Mucosa of rectum (tissue), 2 donors: ENCODE measurements at regions not wholly inside any gene's neighbourhood (a gene's known extent, or its start where the extent isn't known, plus 50 kb on each side); places are given as distances from the start of the nearest gene placed in this dataset.
"Not testable (repeated sequence)": the region's sequence is repeated elsewhere in the genome, so short reads cannot be mapped to it uniquely, and the experiment has no call there.

Source experiments
- H3K27ac ChIP-seq, 2 donors: one replicate each; pipeline ENCODE4 v1.7.0; 2013; ENCODE audit warnings: inconsistent platforms in 2 of 2, low read depth in 2 of 2, low read length in 2 of 2
- H3K27me3 ChIP-seq, 2 donors: one replicate each; pipeline ENCODE4 v1.7.0; 2013; ENCODE audit warnings: low read length in 2 of 2; ENCODE audit not compliant: control insufficient read depth in 2 of 2, insufficient read depth in 2 of 2
- H3K36me3 ChIP-seq, 2 donors: one replicate each; pipeline ENCODE4 v1.7.0; 2013; ENCODE audit warnings: low read length in 2 of 2; ENCODE audit not compliant: control insufficient read depth in 2 of 2, insufficient read depth in 2 of 2
- H3K4me1 ChIP-seq, 2 donors: one replicate each; pipeline ENCODE4 v1.7.0; 2013; ENCODE audit warnings: low read length in 2 of 2, mild to moderate bottlenecking in 1 of 2; ENCODE audit not compliant: control insufficient read depth in 2 of 2, insufficient read depth in 2 of 2
- H3K4me3 ChIP-seq, 2 donors: one replicate each; pipeline ENCODE4 v1.7.0; 2013; ENCODE audit warnings: low read length in 2 of 2
- H3K9ac ChIP-seq, 2 donors: one replicate each; pipeline ENCODE4 v1.7.0; 2013; ENCODE audit warnings: low read length in 2 of 2, low read depth in 1 of 2, mild to moderate bottlenecking in 1 of 2
- H3K9me3 ChIP-seq, 2 donors: one replicate each; pipeline ENCODE4 v1.7.0; 2013; ENCODE audit warnings: low read length in 2 of 2; ENCODE audit not compliant: control insufficient read depth in 2 of 2
- donor health status: healthy.
- donor health status: Normal muscosa, but diverticular disease.

DNA sequence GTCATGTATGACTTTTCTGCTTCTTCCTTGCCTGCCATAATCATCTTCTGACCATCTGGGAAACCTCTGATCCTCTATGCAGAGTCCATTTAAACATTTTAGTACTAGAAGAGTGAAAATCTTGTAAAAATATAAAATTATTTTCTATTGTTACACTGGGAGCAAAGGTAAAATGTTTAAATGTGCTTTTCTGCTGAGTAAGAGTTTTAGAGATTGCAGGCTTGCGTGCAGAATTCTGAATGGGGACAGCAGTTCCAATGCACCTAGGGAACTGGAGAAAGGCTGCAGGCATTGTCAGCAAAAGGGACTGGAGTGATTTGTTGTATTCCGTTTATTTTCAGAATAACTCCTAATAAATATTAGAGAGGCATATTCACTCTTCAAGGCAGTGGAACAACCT, 180.7 kb downstream of the ZNF37A start:
- not testable (repeated sequence) for H3K4me1 ChIP-seq, H3K9ac ChIP-seq, H3K4me3 ChIP-seq, H3K27me3 ChIP-seq, H3K27ac ChIP-seq, H3K9me3 ChIP-seq, H3K36me3 ChIP-seq

DNA sequence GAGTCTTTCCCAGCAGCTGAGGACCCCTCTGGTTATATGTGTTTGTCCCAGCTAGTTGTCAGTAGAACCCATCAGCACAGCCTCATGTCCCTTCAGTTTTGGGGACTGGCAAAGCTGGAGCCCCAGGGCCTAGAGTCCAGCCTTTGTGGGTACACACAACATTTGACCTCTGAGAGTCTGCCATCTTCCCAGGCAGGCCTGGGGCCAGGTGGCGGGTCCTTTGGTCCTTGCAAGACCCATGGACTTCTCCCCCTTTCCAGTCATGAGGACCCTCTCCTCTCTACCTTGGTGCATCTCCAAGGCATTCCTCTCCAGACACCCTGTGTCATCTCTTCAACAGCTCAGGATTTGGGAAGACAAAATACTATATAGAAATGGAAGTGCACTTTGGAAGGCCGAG, 198.4 kb downstream of the ZNF37A start:
- not testable (repeated sequence) for H3K27me3 ChIP-seq, H3K9ac ChIP-seq, H3K4me1 ChIP-seq, H3K9me3 ChIP-seq, H3K36me3 ChIP-seq, H3K4me3 ChIP-seq, H3K27ac ChIP-seq

DNA sequence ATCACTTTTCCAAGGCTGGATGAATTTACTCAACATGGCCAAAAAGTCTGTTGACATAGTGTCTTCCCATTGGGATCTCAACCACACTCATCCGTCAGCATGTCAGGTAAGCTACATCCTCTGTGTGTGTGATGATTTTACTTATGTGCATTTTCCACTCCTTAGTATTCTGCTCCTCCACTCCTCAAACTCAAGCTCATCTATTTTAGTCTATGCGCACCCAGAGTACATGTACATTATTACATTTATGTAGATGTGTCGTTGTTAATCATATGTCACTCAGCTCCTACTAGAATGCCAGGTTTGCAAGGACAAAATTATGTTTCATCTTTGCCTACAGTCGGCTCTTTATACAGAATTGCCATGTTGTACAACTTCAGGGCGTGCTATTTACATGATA, 216.0 kb downstream of the ZNF37A start:
- H3K4me3 ChIP-seq, H3K27me3 ChIP-seq, H3K36me3 ChIP-seq, H3K9ac ChIP-seq, H3K4me1 ChIP-seq, H3K9me3 ChIP-seq, H3K27ac ChIP-seq: not testable (repeated sequence)

DNA sequence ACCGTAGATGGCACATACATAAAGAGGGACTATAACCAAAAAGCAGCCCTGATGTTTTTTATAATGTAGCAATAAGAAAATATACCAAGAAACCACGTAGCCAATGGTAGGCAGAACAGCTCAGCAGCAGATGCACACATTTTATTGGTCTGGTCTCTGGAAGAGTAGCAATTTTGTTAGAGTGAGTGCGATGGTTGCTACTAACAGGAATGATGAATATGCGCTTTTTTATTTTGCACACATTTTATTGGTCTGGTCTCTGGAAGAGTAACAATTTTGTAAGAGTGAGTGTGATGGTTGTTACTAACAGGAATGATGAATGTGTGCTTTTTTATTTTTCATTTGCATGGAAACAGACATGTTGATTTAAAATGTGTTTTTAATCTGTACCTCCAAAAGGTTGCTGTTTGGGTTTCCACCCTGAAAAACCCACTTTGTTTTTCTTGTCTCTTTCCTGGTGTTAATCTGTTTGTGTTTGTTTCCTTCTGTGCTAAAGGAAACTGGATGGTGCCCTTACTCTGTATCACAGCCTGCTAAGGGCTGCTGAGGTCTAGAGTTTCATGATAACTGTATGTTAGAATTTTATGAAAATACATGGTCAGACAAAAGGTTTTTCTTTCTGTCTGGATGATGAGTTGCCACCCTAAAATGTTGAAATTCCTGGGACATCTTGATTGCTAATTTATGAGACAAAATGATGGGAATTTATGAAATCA, 221.1 kb downstream of the ZNF37A start:
- H3K4me3 ChIP-seq, H3K4me1 ChIP-seq, H3K27ac ChIP-seq, H3K9me3 ChIP-seq, H3K27me3 ChIP-seq, H3K36me3 ChIP-seq, H3K9ac ChIP-seq: not testable (repeated sequence)

DNA sequence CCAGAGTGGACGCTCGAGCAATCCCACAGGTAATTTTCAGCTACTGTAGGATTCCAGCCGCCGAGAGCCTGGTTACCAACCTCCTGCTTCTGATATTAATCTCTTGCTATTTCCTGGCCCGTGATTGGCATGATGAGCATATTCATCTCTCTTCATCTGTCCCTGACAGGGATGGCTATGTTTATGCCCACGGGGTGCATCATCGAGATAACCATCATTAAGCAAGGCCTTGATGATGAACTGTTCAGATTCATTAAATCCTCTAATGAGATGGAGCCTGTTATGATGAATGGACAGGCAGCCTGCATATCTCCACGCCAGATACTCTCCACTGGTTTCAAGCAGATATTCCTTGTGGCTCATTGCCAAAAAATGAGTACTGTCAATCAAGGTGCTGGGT, 227.3 kb downstream of the ZNF37A start:
- H3K4me3 ChIP-seq, H3K36me3 ChIP-seq, H3K9ac ChIP-seq, H3K9me3 ChIP-seq, H3K4me1 ChIP-seq, H3K27ac ChIP-seq, H3K27me3 ChIP-seq: not testable (repeated sequence)

DNA sequence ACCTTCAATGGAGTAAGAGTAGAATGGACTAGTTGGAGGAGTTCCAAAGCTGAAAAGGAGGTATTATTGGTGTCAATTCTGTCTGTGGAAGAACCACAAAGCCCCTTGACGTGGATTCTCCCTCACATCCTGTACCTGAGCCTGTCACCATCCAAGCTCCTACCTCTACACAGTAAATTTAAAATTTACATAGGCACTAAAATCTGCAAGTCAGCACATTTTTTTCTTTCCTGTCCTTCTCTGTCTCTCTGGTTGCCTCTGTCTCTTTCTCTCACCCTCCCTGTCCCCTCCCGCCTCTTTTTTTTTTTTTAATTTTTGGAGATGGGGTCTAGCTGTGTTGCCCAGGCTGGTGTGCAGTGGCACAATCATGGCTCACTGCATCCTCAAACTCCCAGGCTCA, 236.2 kb downstream of the ZNF37A start:
- H3K4me3 ChIP-seq, H3K27ac ChIP-seq, H3K4me1 ChIP-seq, H3K9me3 ChIP-seq, H3K27me3 ChIP-seq, H3K9ac ChIP-seq, H3K36me3 ChIP-seq: not testable (repeated sequence)

DNA sequence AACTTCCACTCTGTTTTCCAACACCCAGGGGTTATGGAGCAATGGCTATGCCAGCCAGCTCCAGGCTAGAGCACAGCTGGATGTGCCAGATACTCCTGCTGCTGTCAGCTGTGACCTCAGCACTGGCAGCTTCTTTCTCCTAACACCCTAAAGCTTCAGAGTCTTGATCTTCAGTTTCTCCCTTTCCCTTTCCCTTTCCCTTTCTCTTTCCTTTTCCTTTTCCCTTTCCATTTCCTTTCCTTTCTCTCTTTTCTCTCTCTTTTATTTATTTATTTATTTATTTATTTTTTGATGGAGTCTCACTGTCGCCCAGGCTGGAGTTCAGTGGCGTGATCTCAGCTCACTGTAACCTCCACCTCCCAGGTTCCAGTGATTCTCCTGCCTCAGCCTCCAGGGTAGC, 237.0 kb downstream of the ZNF37A start:
- not testable (repeated sequence) for H3K9me3 ChIP-seq, H3K27me3 ChIP-seq, H3K9ac ChIP-seq, H3K27ac ChIP-seq, H3K36me3 ChIP-seq, H3K4me3 ChIP-seq, H3K4me1 ChIP-seq

DNA sequence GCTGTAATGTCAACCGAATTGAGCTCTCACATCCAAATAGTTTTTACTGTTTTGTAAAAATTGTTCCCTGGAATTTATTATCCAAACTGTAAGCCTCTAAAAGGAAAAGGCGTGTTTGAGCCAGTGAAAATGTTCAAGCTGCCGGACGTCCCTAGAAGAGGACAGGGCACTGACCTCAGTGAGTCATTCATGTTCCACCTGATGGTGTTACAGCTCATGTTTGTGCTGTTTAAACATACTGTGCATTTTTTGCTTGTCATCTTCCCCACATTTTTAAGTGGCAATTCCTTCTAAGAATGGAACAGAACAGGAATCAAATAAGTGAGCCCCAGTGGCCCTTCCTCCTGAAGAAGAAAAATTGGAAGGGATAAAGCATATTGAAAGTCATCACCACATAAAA, 239.6 kb downstream of the ZNF37A start:
- H3K9me3 ChIP-seq, H3K4me1 ChIP-seq, H3K27ac ChIP-seq, H3K36me3 ChIP-seq, H3K27me3 ChIP-seq, H3K4me3 ChIP-seq, H3K9ac ChIP-seq: not testable (repeated sequence)

DNA sequence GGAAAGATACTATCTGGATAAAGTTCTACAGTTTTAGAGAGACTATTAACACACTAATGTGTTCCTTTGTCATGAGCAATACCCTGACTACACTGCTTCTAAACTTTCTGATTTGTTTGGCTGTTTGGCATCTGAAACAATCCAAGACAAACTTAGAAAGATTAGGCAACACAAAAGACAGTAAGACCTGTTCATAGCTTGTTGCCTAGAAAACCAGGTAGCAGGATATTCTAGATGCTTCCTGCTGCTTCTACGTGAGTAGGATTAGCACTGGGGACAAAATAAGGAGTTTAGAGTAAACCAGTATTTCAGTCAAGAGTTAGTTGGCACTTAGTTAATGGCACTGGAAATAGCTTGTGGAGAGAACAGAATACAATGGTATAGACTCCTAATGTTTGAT, 256.5 kb downstream of the ZNF37A start:
- not testable (repeated sequence) for H3K27ac ChIP-seq, H3K36me3 ChIP-seq, H3K4me3 ChIP-seq, H3K4me1 ChIP-seq, H3K27me3 ChIP-seq, H3K9me3 ChIP-seq, H3K9ac ChIP-seq

DNA sequence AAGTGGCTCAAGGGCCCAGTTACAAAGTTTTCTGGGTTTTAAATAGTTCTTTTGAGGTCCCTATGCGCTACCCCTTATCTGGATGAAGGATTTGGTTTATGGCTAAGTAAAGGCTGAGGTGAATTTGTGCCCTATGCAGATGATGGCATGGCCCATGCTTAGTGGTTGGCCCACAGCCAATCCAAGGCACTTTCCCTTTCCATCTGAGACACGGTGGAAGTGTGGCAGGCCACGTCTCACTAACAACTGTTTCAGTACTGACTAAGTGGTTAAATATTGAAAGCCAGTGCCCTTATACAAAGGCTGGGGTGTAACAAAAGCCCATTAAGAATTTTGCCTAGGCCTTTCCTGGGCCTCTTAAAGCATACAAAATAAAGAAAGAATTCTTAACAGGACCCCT, 260.3 kb downstream of the ZNF37A start:
- H3K9ac ChIP-seq = not testable (repeated sequence)

DNA sequence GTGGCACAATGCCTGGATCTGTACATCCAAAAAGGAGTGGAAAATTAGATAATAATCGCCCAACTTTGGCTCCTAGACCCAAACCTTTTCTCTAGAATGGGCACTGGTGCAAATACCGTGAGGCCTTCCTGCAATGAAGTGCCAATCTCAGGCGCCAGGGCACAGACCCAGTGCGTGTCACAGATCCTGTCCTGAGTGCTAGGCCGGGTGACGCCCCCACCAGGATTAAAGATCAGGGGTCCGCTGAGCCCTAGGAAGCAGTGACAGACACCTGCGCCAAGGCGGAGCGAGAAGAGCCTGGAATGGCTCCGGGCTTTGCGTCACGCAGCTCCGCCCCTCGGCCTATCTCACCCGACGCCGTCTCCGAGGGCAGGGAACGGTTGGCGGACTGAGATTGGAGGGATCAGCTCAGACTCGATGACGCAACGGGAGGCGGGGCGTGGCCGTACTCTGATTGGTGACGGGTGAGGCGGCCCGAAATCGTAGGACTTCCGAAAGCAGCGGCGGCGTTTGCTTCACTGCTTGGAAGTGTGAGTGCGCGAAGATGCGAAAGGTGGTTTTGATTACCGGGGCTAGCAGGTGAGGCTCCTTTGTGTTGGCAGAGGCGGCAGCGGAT, 261.9 kb downstream of the ZNF37A start:
- H3K4me3 ChIP-seq = peak overlapping the region; percentile 63 to 75
- H3K9me3 ChIP-seq, H3K27me3 ChIP-seq, H3K36me3 ChIP-seq, H3K4me1 ChIP-seq: not testable (repeated sequence)
- H3K9ac ChIP-seq = peak overlapping the region; percentile 71 to 72
- H3K27ac ChIP-seq = peak overlapping the region; percentile 69 to 74

More for the DNA sequence above, 260.3 kb downstream of the ZNF37A start:
- not testable (repeated sequence) for H3K9me3 ChIP-seq, H3K27ac ChIP-seq, H3K4me3 ChIP-seq, H3K36me3 ChIP-seq, H3K4me1 ChIP-seq, H3K27me3 ChIP-seq
